ENCODE measurements at regions not wholly inside any gene's neighbourhood (a gene's known extent, or its start where the extent isn't known, plus 50 kb on each side); places are given as distances from the start of the nearest gene placed in this dataset.

DNA sequence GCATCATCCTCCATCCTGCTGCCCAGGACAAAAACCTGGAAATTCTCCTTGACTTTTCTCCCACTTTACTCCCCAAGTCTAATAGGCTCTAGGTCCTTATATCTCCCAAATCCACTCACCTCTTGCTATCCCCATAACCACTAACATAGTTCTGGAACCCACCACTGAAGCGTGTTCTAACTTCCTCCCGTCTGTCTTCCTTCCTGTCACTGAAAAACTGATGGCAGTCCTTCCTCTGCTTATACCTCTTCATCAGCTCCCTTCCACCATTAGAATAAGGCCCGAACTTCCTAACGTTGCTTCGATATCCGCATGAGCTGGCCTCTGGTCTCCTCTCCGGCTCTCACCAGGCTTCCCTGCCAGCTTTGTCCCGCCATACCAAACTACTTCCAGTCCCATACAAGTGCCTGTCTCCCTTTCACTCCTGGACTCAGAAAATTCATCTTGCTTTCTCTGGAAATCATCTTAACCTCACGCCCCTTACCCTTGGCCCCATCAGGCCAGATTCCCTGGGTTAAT lies 63.0 kb upstream of the BCL2L14 start:
- Histone ChIP-seq H3K4me3 (ENCODE audit: low read depth in 2 of 2, low read length in 2 of 2) (no peak overlapping the region), H3K36me3 (ENCODE audit: control insufficient read depth, insufficient read depth, low read length) (no peaks in the 10 kb centered on the region), H3K9me3 (ENCODE audit: control insufficient read depth, insufficient read depth, low read depth, low read length) (no peaks in the 10 kb centered on the region), H3K27ac (ENCODE audit: low read length) (no peak overlapping the region), H3K27me3 (ENCODE audit: control insufficient read depth, insufficient read depth, low read length) (no peaks in the 10 kb centered on the region; the same call in 1 of the 2 replicates), H3K4me1 (ENCODE audit: control insufficient read depth, insufficient read depth, low read length) (no peaks in the 10 kb centered on the region)
- TF ChIP-seq POLR2AphosphoS5 (IDR thresholded peaks at IDR 0.05; ENCODE audit: low read depth, low read length) (no peak), TCF7L2 (IDR thresholded peaks at IDR 0.05; ENCODE audit: low read depth, low read length) (no peak), REST (IDR thresholded peaks at IDR 0.05; ENCODE audit: insufficient read depth in 1 of 2, low read depth in 2 of 2, low read length in 1 of 2) (no peak), SIN3A (IDR thresholded peaks at IDR 0.05; ENCODE audit: borderline replicate concordance, insufficient read depth, low read depth, low read length) (no peak)
- TF ChIP-seq, protein P1, sequence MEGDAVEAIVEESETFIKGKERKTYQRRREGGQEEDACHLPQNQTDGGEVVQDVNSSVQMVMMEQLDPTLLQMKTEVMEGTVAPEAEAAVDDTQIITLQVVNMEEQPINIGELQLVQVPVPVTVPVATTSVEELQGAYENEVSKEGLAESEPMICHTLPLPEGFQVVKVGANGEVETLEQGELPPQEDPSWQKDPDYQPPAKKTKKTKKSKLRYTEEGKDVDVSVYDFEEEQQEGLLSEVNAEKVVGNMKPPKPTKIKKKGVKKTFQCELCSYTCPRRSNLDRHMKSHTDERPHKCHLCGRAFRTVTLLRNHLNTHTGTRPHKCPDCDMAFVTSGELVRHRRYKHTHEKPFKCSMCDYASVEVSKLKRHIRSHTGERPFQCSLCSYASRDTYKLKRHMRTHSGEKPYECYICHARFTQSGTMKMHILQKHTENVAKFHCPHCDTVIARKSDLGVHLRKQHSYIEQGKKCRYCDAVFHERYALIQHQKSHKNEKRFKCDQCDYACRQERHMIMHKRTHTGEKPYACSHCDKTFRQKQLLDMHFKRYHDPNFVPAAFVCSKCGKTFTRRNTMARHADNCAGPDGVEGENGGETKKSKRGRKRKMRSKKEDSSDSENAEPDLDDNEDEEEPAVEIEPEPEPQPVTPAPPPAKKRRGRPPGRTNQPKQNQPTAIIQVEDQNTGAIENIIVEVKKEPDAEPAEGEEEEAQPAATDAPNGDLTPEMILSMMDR (IDR thresholded peaks at IDR 0.05) = no peak
- ATAC-seq = no peak
- BruUV-seq (replicated peaks) = no TSS peak
- CTCF ChIA-PET = no interaction called here
- POLR2A ChIA-PET = no interaction called here
- in situ Hi-C loops (cut with HindIII; ENCODE audit: low pct_unique_long_range_greater_than_20kb, low sequenced_read_pairs) (no loop called here), intact Hi-C loops (cut with micrococcal nuclease; ENCODE audit: unreplicated experiment) (no loop called here)
- DNase-seq (ENCODE audit: low read depth, low spot score) = no peak

DNA sequence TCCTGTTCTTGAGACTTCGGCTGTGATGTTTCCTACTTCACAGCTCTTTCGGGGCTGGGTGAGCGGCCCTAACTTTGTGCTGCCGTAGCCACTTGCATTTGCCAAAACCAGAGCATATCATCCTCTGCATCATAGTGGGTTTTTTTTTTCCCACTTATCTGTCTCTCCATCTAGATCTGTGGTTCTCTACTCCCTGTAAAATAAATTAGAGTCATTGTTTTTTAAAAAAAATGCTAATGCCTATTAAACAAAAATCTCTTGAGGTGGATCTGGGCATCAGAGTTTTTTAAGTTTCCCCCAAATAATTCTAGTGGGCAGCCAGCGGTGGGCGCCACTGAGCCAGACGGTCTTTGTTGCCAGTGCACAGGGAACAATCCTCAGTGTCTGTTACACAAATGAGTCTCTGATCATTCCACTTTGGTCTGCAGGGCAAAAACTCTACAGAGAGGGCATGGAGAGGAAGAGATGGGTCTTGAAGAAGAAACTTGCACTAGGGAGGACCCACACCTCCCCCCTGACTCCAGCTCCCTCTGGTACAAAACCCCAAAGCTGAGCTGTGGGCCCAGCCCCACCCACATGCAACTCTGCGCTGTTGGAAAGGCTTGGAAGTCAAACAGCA lies 62.4 kb upstream of the BCL2L14 start:
- TF ChIP-seq, protein P1 (IDR thresholded peaks at IDR 0.05) = peak; percentile 43
- no peak for TF ChIP-seq TCF7L2 (IDR thresholded peaks at IDR 0.05; ENCODE audit: low read depth, low read length)
- Histone ChIP-seq H3K27ac (ENCODE audit: low read length) (no peak overlapping the region), H3K4me1 (ENCODE audit: control insufficient read depth, insufficient read depth, low read length) (no peaks in the 10 kb centered on the region), H3K4me3 (ENCODE audit: low read depth in 2 of 2, low read length in 2 of 2) (no peak overlapping the region), H3K27me3 (ENCODE audit: control insufficient read depth, insufficient read depth, low read length) (no peaks in the 10 kb centered on the region; the same call in 1 of the 2 replicates), H3K9me3 (ENCODE audit: control insufficient read depth, insufficient read depth, low read depth, low read length) (no peaks in the 10 kb centered on the region), H3K36me3 (ENCODE audit: control insufficient read depth, insufficient read depth, low read length) (no peaks in the 10 kb centered on the region)
- ATAC-seq = no peak
- ChIA-PET CTCF (no interaction called here), POLR2A (no interaction called here)
- intact Hi-C loops (cut with micrococcal nuclease; ENCODE audit: unreplicated experiment) (no loop called here), in situ Hi-C loops (cut with HindIII; ENCODE audit: low pct_unique_long_range_greater_than_20kb, low sequenced_read_pairs) (no loop called here)
- no peak for DNase-seq (ENCODE audit: low read depth, low spot score)
- no TSS peak for BruUV-seq (replicated peaks)

Data from Panc1 (cell line).